NCI-H1417 (cell line): ENCODE measurements at regions not wholly inside any gene's neighbourhood (a gene's known extent, or its start where the extent isn't known, plus 50 kb on each side); places are given as distances from the start of the nearest gene placed in this dataset.
"Not testable (repeated sequence)": the region's sequence is repeated elsewhere in the genome, so short reads cannot be mapped to it uniquely, and the experiment has no call there.

ENCODE experiments used
- DNase-seq, 3 experiments: peaks; one replicate each; lab custom pipeline; 2025; lab: John Stamatoyannopoulos, UW

GRCh38 chr12:46519407-46519806, 146.8 kb upstream of the SLC38A2 start:
- no peak for DNase-seq

DNA sequence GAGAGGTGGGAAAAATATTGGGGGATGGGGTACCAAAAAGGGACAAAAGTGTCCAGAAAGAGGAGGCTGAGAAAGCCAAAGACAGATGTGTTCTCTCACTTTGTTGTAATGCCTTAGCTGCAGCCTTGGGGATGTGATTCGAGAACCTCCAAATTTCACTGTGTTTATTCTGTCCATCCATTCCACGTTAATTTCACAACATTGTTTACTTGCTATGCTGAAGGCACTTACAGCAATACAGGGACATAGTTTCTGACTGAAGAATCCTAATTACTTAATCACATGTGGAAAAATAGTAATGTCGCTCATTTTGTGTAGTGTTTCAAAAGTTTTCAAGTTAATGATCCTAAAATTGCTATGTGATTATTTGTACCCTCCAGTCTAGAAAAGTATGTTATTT, 146.2 kb upstream of the SLC38A2 start:
- DNase-seq: no peak

DNA sequence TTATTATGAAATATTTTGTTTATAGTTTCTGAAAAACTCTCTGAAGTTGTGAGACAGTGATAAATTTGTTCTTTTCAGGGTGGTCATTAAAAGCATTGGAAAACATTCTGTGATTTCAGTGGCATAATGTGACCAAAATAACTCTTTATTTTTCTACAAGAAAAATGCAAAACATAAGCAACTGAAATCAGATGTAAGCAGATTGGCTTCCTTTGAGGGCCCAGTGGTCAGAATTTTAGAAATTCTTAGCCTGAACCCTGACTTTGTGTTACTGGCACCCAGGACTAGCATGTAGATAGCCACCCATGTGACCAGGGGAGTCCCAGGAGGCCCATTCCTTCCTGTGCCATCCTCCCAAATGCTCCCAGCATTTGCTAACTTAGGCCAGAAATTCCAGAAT, 145.6 kb upstream of the SLC38A2 start:
- no peak for DNase-seq

- DNase-seq: no peak
These were observed 145.0 kb upstream of the SLC38A2 start for GRCh38 chr12:46517579-46517962.

DNA sequence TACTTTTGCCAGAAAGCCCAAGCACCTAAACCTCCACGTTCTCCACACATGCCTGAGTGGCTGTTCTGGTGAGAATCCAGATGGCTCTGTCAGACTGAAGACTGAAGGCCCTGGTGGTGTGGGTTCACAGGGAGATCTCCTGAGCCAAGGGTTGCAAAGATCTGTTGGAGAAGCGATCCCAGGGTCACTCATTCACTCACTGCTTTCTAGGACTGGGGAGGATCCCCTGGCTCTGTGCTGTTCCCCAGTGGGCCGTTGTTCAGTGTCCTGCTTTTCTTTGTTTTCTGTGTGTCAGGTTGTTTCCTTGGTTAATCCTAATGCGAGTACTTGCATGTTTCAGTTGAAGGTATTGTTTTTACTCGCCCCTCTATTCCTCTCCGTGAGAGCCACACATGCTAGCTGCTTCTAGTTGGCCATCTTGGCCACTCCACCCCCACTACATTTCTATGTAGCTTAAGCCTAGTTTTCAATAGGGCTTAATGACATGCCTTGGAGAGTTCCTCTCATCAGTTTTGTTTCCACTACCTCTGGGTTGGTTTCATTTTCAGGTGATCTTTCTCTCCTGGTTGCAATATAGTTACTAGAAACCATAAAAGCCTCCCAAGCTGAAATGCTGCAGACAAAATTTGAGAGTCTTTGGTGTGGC, 144.5 kb upstream of the SLC38A2 start:
- DNase-seq: no peak

DNA sequence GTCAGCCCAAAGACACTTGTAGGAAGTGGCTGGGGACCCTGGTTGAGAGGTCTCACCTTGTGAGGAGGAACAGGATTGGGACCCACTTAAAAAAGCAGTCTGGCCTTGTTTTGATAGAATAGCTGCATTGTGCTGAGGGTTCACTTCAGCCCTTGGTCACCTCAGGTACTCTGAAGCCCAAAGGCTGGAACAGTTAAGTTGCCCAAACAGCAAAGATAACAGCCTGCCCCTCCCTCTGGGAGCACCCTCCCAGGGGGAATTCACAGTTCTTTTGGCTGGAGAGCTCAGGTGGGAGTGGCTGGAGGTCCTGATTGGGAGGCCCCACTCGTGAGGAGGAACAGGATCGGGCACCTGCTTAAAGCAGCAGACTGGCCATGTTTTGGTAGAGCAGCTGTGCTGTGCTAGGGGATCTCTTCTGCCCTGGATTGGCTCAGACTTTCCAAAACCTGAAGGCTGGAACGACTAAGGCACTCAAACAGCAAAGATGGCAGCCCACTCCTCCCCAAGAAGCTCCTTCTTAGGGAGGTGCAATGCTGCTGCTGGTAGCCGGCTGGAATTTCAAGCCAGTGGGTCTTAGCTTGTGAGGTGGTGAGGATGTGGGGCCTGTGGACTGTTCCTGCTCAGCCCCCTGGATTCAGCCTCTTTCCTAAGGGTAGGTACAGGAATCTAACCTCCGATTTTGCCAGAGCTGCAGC, 143.8 kb upstream of the SLC38A2 start:
- DNase-seq: no peak

- DNase-seq: no peak
These were observed 143.3 kb upstream of the SLC38A2 start for GRCh38 chr12:46515829-46516228.

- no peak for DNase-seq
These were observed 142.3 kb upstream of the SLC38A2 start for GRCh38 chr12:46514886-46515285.

DNA sequence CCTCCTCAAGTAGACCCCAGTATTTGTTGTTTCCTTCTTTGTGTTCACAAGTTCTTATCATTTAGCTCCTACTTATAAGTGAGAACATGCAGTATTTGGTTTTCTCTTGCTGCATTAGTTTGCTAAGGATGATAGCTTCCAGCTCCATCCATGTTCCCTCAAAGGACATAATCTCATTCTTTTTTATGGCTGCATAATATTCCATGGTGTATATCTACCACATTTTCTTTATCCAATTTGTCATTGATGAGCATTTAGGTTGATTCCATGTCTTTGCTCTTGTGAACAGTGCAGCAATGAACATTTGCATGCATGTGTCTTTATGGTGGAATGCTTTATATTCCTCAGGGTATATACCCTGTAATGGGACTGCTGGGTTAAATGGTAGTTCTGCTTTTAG, 137.7 kb upstream of the SLC38A2 start:
- not testable (repeated sequence) for DNase-seq

- no peak for DNase-seq
These were observed 136.6 kb upstream of the SLC38A2 start for GRCh38 chr12:46509135-46509534.

DNA sequence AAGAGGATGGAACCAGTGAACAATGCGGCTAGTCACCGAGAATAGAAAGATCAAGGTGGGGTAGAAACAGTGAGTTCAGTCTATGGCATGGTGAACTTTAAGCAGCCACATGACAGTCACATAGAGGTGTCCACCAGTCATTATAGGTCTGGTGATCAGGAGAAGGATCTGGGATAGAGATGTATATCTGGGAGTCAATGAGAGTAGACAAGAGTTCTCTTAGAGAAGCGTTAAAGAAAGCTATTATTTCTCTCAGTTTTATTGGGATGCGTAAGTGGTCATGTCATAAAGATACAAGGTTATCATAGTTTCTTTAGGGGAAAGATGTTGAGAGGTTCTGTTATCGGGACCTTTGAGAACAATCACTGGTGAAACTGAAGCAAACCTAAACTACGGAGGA, 136.1 kb upstream of the SLC38A2 start:
- no peak for DNase-seq

- no peak for DNase-seq
These were observed 135.2 kb upstream of the SLC38A2 start for GRCh38 chr12:46507766-46508165.

- DNase-seq: no peak
These were observed 134.4 kb upstream of the SLC38A2 start for GRCh38 chr12:46506961-46507360.

- no peak for DNase-seq
These were observed 133.6 kb upstream of the SLC38A2 start for GRCh38 chr12:46506198-46506597.

- DNase-seq: no peak
These were observed 131.9 kb upstream of the SLC38A2 start for GRCh38 chr12:46504494-46504893.

GRCh38 chr12:46503637-46504175, 131.1 kb upstream of the SLC38A2 start:
- no peak for DNase-seq

GRCh38 chr12:46500673-46501072, 128.1 kb upstream of the SLC38A2 start:
- no peak for DNase-seq

- DNase-seq: no peak
These were observed 127.3 kb upstream of the SLC38A2 start for GRCh38 chr12:46499901-46500300.

DNA sequence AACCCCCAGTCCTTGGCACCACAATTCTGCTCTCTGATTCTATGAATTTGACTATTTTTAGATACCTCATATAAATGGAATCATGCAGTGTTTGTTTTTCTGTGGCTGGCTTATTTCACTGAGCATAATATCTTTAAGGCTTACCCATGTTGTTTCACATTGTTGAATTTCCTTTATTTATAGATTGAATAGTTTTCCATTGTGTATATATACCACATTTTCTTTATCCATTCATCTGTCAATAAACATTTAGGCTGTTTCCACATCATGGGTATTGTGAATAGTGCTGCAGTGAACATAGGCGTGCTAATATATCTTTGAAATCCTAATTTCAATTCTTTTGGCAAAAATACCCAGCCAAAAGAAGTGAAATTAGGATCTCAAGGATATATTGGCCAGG, 126.7 kb upstream of the SLC38A2 start:
- DNase-seq: no peak

- no peak for DNase-seq
These were observed 125.2 kb upstream of the SLC38A2 start for GRCh38 chr12:46497739-46498138.

- no peak for DNase-seq
These were observed 121.9 kb upstream of the SLC38A2 start for GRCh38 chr12:46494424-46494823.

GRCh38 chr12:46493834-46494181, 121.2 kb upstream of the SLC38A2 start:
- DNase-seq: peak in 1 of 3 experiments; percentile 55

- no peak for DNase-seq
These were observed 120.7 kb upstream of the SLC38A2 start for GRCh38 chr12:46493150-46493833.
